IMR-90 (cell line): ENCODE measurements at regions not wholly inside any gene's neighbourhood (a gene's known extent, or its start where the extent isn't known, plus 50 kb on each side); places are given as distances from the start of the nearest gene placed in this dataset.

Experiments
- ATAC-seq: fragments of 200-7000 bp; cut with Tn5 transposase; 2 replicates; pipeline ENCODE4 v1.9.1; 2020; ENCODE audit warnings: low read depth, mild to moderate bottlenecking, moderate library complexity
- BruUV-seq: library from RNA; stranded (reverse); fragments of 400-500 nt; replicated peaks from 2 replicates; lab custom pipeline; 2021; lab: Mats Ljungman, UMichigan
- CTCF ChIA-PET: fragments of 300-600 bp; formaldehyde crosslinking; extraction: SDS; loops from one replicate; lab custom pipeline; 2021; ENCODE audit warnings: antibody characterized with exemption; lab: Yijun Ruan, JAX
- POLR2A ChIA-PET: fragments of 300-600 bp; sonication (Branson Sonifier 250); formaldehyde crosslinking; loops from one replicate; lab custom pipeline; 2022; ENCODE audit warnings: antibody characterized with exemption; ENCODE audit not compliant: unreplicated experiment; lab: Charles Lee
- DNase-seq: peaks from one replicate; pipeline ENCODE4 v3.0.0; 2013
- H2AFZ ChIP-seq: replicated peaks from 2 replicates; pipeline ENCODE3; 2013; ENCODE audit warnings: low read length, mild to moderate bottlenecking; ENCODE audit not compliant: poor library complexity
- H2AK5ac ChIP-seq: 2 replicates; pipeline ENCODE4 v1.6.1; 2013; ENCODE audit warnings: low read depth, low read length, inconsistent platforms
- H2AK9ac ChIP-seq: replicated peaks from 2 replicates; pipeline ENCODE3; 2013; ENCODE audit warnings: mild to moderate bottlenecking, low read depth, low read length, moderate library complexity; ENCODE audit not compliant: poor library complexity
- H2BK120ac ChIP-seq: 2 replicates; pipeline ENCODE4 v1.6.1; 2013; ENCODE audit warnings: low read depth, low read length, inconsistent platforms
- H2BK15ac ChIP-seq: 3 replicates; pipeline ENCODE4 v1.6.1; 2013; ENCODE audit warnings: low read depth, low read length, inconsistent platforms
- H2BK20ac ChIP-seq: 2 replicates; pipeline ENCODE4 v1.6.1; 2013; ENCODE audit warnings: low read depth, mild to moderate bottlenecking, inconsistent platforms, low read length, moderate library complexity
- H2BK5ac ChIP-seq: 2 replicates; pipeline ENCODE4 v1.6.1; 2013; ENCODE audit warnings: mild to moderate bottlenecking, low read depth, low read length, inconsistent platforms; ENCODE audit not compliant: poor library complexity, severe bottlenecking
- H3K14ac ChIP-seq: replicated peaks from 2 replicates; pipeline ENCODE4 v1.6.1; 2013; ENCODE audit warnings: low read depth, low read length, inconsistent platforms
- H3K18ac ChIP-seq: 2 replicates; pipeline ENCODE4 v1.6.1; 2013; ENCODE audit warnings: low read depth, low read length, control low read depth
- H3K23ac ChIP-seq: 2 replicates; pipeline ENCODE4 v1.6.1; 2013; ENCODE audit warnings: low read depth, low read length, inconsistent platforms
- H3K27ac ChIP-seq: 2 replicates; pipeline ENCODE4 v1.5.1; 2013; ENCODE audit warnings: mild to moderate bottlenecking, control low read depth, low read length; ENCODE audit not compliant: insufficient read depth
- H3K27me3 ChIP-seq: 2 replicates; pipeline ENCODE4 v1.6.1; 2013; ENCODE audit warnings: low read length; ENCODE audit not compliant: control insufficient read depth, insufficient read depth
- H3K36me3 ChIP-seq: 2 replicates; pipeline ENCODE4 v1.6.1; 2013; ENCODE audit warnings: low read length, mixed read lengths; ENCODE audit not compliant: control insufficient read depth, insufficient read depth
- H3K4ac ChIP-seq: 2 replicates; pipeline ENCODE4 v1.6.1; 2013; ENCODE audit warnings: low read depth, low read length, inconsistent platforms
- H3K4me1 ChIP-seq: 2 replicates; pipeline ENCODE4 v1.6.1; 2013; ENCODE audit warnings: low read length, mixed read lengths; ENCODE audit not compliant: control insufficient read depth, insufficient read depth
- H3K4me2 ChIP-seq: 2 replicates; pipeline ENCODE4 v1.6.1; 2013; ENCODE audit warnings: low read depth, mild to moderate bottlenecking, control low read depth, low read length, moderate library complexity
- H3K4me3 ChIP-seq: 2 replicates; pipeline ENCODE4 v1.5.1; 2013; ENCODE audit warnings: low read depth, mild to moderate bottlenecking, control low read depth, low read length, moderate library complexity; ENCODE audit not compliant: insufficient read depth
- H3K56ac ChIP-seq: 2 replicates; pipeline ENCODE4 v1.6.1; 2013; ENCODE audit warnings: low read length, inconsistent platforms; ENCODE audit not compliant: insufficient read depth; ENCODE audit errors: extremely low read depth
- H3K79me1 ChIP-seq, 2 experiments: 2 replicates each; pipeline ENCODE4 v1.6.1; 2013; ENCODE audit warnings: low read length in 2 of 2, inconsistent platforms in 1 of 2, low read depth in 1 of 2
- H3K9ac ChIP-seq: 2 replicates; pipeline ENCODE4 v1.6.1; 2013; ENCODE audit warnings: low read depth, low read length, control low read depth
- H3K9me1 ChIP-seq: 2 replicates; pipeline ENCODE4 v1.6.1; 2013; ENCODE audit warnings: low read length, inconsistent platforms; ENCODE audit not compliant: insufficient read depth
- H3K9me3 ChIP-seq: 2 replicates; pipeline ENCODE4 v1.6.1; 2013; ENCODE audit warnings: low read length; ENCODE audit not compliant: control insufficient read depth, insufficient read depth
- H4K20me1 ChIP-seq: 2 replicates; pipeline ENCODE4 v1.6.1; 2013; ENCODE audit warnings: low read length, inconsistent platforms; ENCODE audit not compliant: insufficient read depth
- H4K5ac ChIP-seq: 2 replicates; pipeline ENCODE4 v1.6.1; 2013; ENCODE audit warnings: mild to moderate bottlenecking, low read depth, low read length, control low read depth
- H4K8ac ChIP-seq, 2 experiments: 2 replicates each; pipeline ENCODE4 v1.6.1; 2013; ENCODE audit warnings: low read depth in 2 of 2, low read length in 2 of 2, control low read depth in 1 of 2, inconsistent platforms in 1 of 2
- H4K91ac ChIP-seq: 2 replicates; pipeline ENCODE4 v1.6.1; 2013; ENCODE audit warnings: low read depth, low read length, inconsistent platforms; ENCODE audit not compliant: insufficient read depth
- BHLHE40 ChIP-seq: fragments of 150-350 bp; IDR thresholded peaks from 2 replicates; pipeline ENCODE4 v1.6.1; 2016; ENCODE audit warnings: mild to moderate bottlenecking, low read depth, low read length
- CEBPB ChIP-seq: IDR thresholded peaks from 2 replicates; pipeline ENCODE4 v1.6.1; 2012; ENCODE audit warnings: low read depth, low read length, improper control_type of control experiment
- CHD1 ChIP-seq: IDR thresholded peaks from 2 replicates; pipeline ENCODE4 v1.6.1; 2012; ENCODE audit warnings: low read depth, low read length, improper control_type of control experiment
- CTCF ChIP-seq: conservative IDR thresholded peaks from 2 replicates; pipeline ENCODE4 v1.5.1; 2012; ENCODE audit warnings: mild to moderate bottlenecking, low read depth, low read length, improper control_type of control experiment
- ELK1 ChIP-seq: fragments of 150-350 bp; IDR thresholded peaks from 2 replicates; pipeline ENCODE4 v1.6.1; 2016; ENCODE audit warnings: low read depth, mild to moderate bottlenecking, low read length, moderate library complexity, borderline replicate concordance
- FOS ChIP-seq: fragments of 150-350 bp; IDR thresholded peaks from 2 replicates; pipeline ENCODE4 v1.6.1; 2016; ENCODE audit warnings: low read depth, low read length
- MAFK ChIP-seq: IDR thresholded peaks from 2 replicates; pipeline ENCODE4 v1.6.1; 2012; ENCODE audit warnings: low read depth, low read length, improper control_type of control experiment
- NFE2L2 ChIP-seq: fragments of 150-350 bp; IDR thresholded peaks from 2 replicates; pipeline ENCODE4 v1.6.1; 2016; ENCODE audit warnings: low read depth, mild to moderate bottlenecking, low read length
- POLR2A ChIP-seq: IDR thresholded peaks from 2 replicates; pipeline ENCODE4 v1.6.1; 2012; ENCODE audit warnings: mild to moderate bottlenecking, low read depth, low read length
- RAD21 ChIP-seq: IDR thresholded peaks from 2 replicates; pipeline ENCODE4 v1.6.1; 2012; ENCODE audit warnings: low read length, improper control_type of control experiment
- RCOR1 ChIP-seq: IDR thresholded peaks from 2 replicates; pipeline ENCODE4 v1.6.1; 2012; ENCODE audit warnings: mild to moderate bottlenecking, low read length, improper control_type of control experiment; ENCODE audit not compliant: insufficient replicate concordance
- RFX5 ChIP-seq: IDR thresholded peaks from 2 replicates; pipeline ENCODE4 v1.8.0; 2012; ENCODE audit warnings: low read depth, mild to moderate bottlenecking, low read length, moderate library complexity
- USF2 ChIP-seq: fragments of 150-350 bp; IDR thresholded peaks from 2 replicates; pipeline ENCODE4 v1.6.1; 2017; ENCODE audit warnings: mild to moderate bottlenecking, antibody characterized with exemption, low read length, low read depth
- WGBS, 2 experiments: methylation state at CpG; one replicate each; pipeline versions ENCODE4 v1.1.5 to v1.1.7; 2013; ENCODE audit warnings: missing lambda C conversion rate in 2 of 2; ENCODE audit not compliant: insufficient read length in 1 of 2; ENCODE audit errors: extremely low coverage in 2 of 2; 5-methylcytosine and 5-hydroxymethylcytosine counted together
- dilution Hi-C: fragments of 300-500 bp; cut with HindIII; formaldehyde crosslinking; loops from one replicate; pipeline ENCODE4 v1.14.3; 2018; ENCODE audit warnings: low sequenced_read_pairs; ENCODE audit not compliant: unreplicated experiment
- in situ Hi-C: fragments of 300-500 bp; cut with MboI; formaldehyde crosslinking; loops from 3 replicates; pipeline ENCODE4 v1.14.3; 2019; ENCODE audit warnings: low sequenced_read_pairs, inconsistent platforms, mixed read lengths
- intact Hi-C: fragments of 100-400 bp; cut with micrococcal nuclease; formaldehyde crosslinking; loops from 2 replicates; pipeline ENCODE4 v1.10.0; 2022

- peak overlapping the region; percentile 84; the same call in 2 of the 3 replicates for H2BK15ac ChIP-seq
- peak overlapping the region; percentile 72; the same call in 1 of the 2 replicates for H2AK5ac ChIP-seq
- H2AK9ac ChIP-seq = peak overlapping the region; percentile 5
- no peak overlapping the region for H3K4me3 ChIP-seq
- intact Hi-C loops (no loop called here), in situ Hi-C loops (loop anchor here (5.0 kb wide), 1 partner anchor 181 kb away; no protein-coding TSS in a partner anchor), dilution Hi-C loops (no loop called here)
- H3K27ac ChIP-seq = no peak overlapping the region
- H3K9me1 ChIP-seq = peaks cover 26% of the 10 kb centered on the region
- TF ChIP-seq POLR2A (no peak), CEBPB (no peak), MAFK (no peak), CTCF (no peak), USF2 (no peak), CHD1 (no peak), ELK1 (no peak), NFE2L2 (no peak), RCOR1 (no peak), FOS (no peak), RFX5 (no peak), RAD21 (no peak), BHLHE40 (no peak)
- CTCF ChIA-PET = interaction anchor here (0.6 to 1.3 kb wide), 3 partner anchors 78 to 215 kb away, joined by 3 to 5 read pairs (median 3); no protein-coding TSS in a partner anchor
- DNase-seq (no peak), ATAC-seq (no peak)
- H2BK120ac ChIP-seq = peak overlapping the region; percentile 65; the same call in 1 of the 2 replicates
- H3K4me2 ChIP-seq = no peak overlapping the region
- no peak overlapping the region for H3K56ac ChIP-seq
- H3K4ac ChIP-seq = peak overlapping the region; percentile 69; the same call in 1 of the 2 replicates
- 0 out of 2 replicates have a peak overlapping the region, but pooled peaks have one; percentile 31 for H3K14ac ChIP-seq
- POLR2A ChIA-PET = no interaction called here
- peaks cover 0 to 19% of the 10 kb centered on the region in 2 experiments; a peak in 2 of 4 replicates for H3K79me1 ChIP-seq
- BruUV-seq = no TSS peak
- 0 out of 2 replicates have a peak overlapping the region, but pooled peaks have one; percentile 30 for H2BK20ac ChIP-seq
- no peak overlapping the region for H4K5ac ChIP-seq
- peak overlapping the region; percentile 29 for H4K91ac ChIP-seq
- no peaks in the 10 kb centered on the region for H3K36me3 ChIP-seq
- no peak overlapping the region for H2AFZ ChIP-seq
- no peak overlapping the region for H3K9ac ChIP-seq
- H3K18ac ChIP-seq = no peak overlapping the region
- H2BK5ac ChIP-seq = no peak overlapping the region
- no peaks in the 10 kb centered on the region for H3K27me3 ChIP-seq
- WGBS, 2 experiments = 100% methylated on average over 3 of the region's 6 CpGs; no CpG with 5 or more reads in 1 of the 2 experiments
- no peaks in the 10 kb centered on the region for H4K20me1 ChIP-seq
- peak overlapping the region in 1 of 2 experiments; percentile 31; a peak in 1 of 4 replicates for H4K8ac ChIP-seq
- H3K23ac ChIP-seq = no peak overlapping the region
- H3K4me1 ChIP-seq = peaks cover 29% of the 10 kb centered on the region
- no peaks in the 10 kb centered on the region for H3K9me3 ChIP-seq
Observed at GRCh38 chr2:39515897-39516346, 78.8 kb upstream of the MAP4K3 start.
